ENCODE measurements at regions not wholly inside any gene's neighbourhood (a gene's known extent, or its start where the extent isn't known, plus 50 kb on each side); places are given as distances from the start of the nearest gene placed in this dataset.

GRCh38 chr11:115921540-115921939 is 417.3 kb upstream of the CADM1 start:
- H3K27ac ChIP-seq (ENCODE audit: low read depth) = no peak overlapping the region
- no peaks in the 10 kb centered on the region for H4K20me1 ChIP-seq (replicated peaks; ENCODE audit: insufficient read depth)
- ATAC-seq (no peak), DNase-seq (ENCODE audit: low spot score) (no peak)
- no peak overlapping the region for H2AFZ ChIP-seq
- no peak overlapping the region for H3K4me3 Mint-ChIP-seq
- H3K79me2 ChIP-seq (replicated peaks; ENCODE audit: insufficient read depth) = no peaks in the 10 kb centered on the region
- no peaks in the 10 kb centered on the region for H3K36me3 Mint-ChIP-seq (ENCODE audit: low read depth)
- no peaks in the 10 kb centered on the region for H3F3A ChIP-seq (replicated peaks; ENCODE audit: low read depth)
- H3K4me2 ChIP-seq = no peak overlapping the region
- H3K4me1 ChIP-seq (ENCODE audit: insufficient read depth) = no peaks in the 10 kb centered on the region
- TF ChIP-seq STAT1 (IDR thresholded peaks at IDR 0.05; ENCODE audit: unreplicated experiment) = no peak
- no peak for TF ChIP-seq POLR2AphosphoS5 (IDR thresholded peaks at IDR 0.05; ENCODE audit: low read depth)
- no peak for TF ChIP-seq REST (IDR thresholded peaks at IDR 0.05; ENCODE audit: unreplicated experiment)
- no peak for TF ChIP-seq ZNF331 (CRISPR knock-in tag; IDR thresholded peaks at IDR 0.05; ENCODE audit: low read depth)
- no peak for TF ChIP-seq ETS1 (IDR thresholded peaks at IDR 0.05)
- no peak for TF ChIP-seq CREB1 (CRISPR knock-in tag; IDR thresholded peaks at IDR 0.05; ENCODE audit: low read depth)
- no peaks in the 10 kb centered on the region for H3K9me2 ChIP-seq (ENCODE audit: insufficient read depth)
- peaks cover 6% of the 10 kb centered on the region; the same call in 1 of the 3 replicates for H3K4me1 Mint-ChIP-seq
- no peak overlapping the region for H3K4me3 ChIP-seq
- H3K9me3 Mint-ChIP-seq = no peaks in the 10 kb centered on the region; the same call in 2 of the 3 replicates
- no peaks in the 10 kb centered on the region for H3K27me3 ChIP-seq (ENCODE audit: insufficient read depth)
- no peaks in the 10 kb centered on the region for H3K36me3 ChIP-seq (ENCODE audit: insufficient read depth)
- peaks cover 4% of the 10 kb centered on the region for H3K27me3 Mint-ChIP-seq (ENCODE audit: insufficient read depth, low read depth, poor library complexity)
- no peak overlapping the region for H3K27ac Mint-ChIP-seq

GRCh38 chr11:115920841-115921480 is 416.7 kb upstream of the CADM1 start:
- no peaks in the 10 kb centered on the region for H3K36me3 ChIP-seq (ENCODE audit: insufficient read depth)
- H3K4me1 ChIP-seq (ENCODE audit: insufficient read depth) = no peaks in the 10 kb centered on the region
- ATAC-seq = no peak
- no peak overlapping the region for H3K4me2 ChIP-seq
- H3K27ac Mint-ChIP-seq = no peak overlapping the region
- peaks cover 4% of the 10 kb centered on the region for H3K27me3 Mint-ChIP-seq (ENCODE audit: insufficient read depth, low read depth, poor library complexity)
- no peak overlapping the region for H3K4me3 ChIP-seq
- no peaks in the 10 kb centered on the region for H3K9me2 ChIP-seq (ENCODE audit: insufficient read depth)
- H2AFZ ChIP-seq = no peak overlapping the region
- no peaks in the 10 kb centered on the region for H3F3A ChIP-seq (replicated peaks; ENCODE audit: low read depth)
- H3K4me1 Mint-ChIP-seq = peaks cover 6% of the 10 kb centered on the region; the same call in 1 of the 3 replicates
- no peak for DNase-seq (ENCODE audit: low spot score)
- H3K4me3 Mint-ChIP-seq = no peak overlapping the region
- no peak overlapping the region for H3K27ac ChIP-seq (ENCODE audit: low read depth)
- H3K79me2 ChIP-seq (replicated peaks; ENCODE audit: insufficient read depth) = no peaks in the 10 kb centered on the region
- H3K9me3 Mint-ChIP-seq = no peaks in the 10 kb centered on the region; the same call in 2 of the 3 replicates
- H3K36me3 Mint-ChIP-seq (ENCODE audit: low read depth) = no peaks in the 10 kb centered on the region
- H4K20me1 ChIP-seq (replicated peaks; ENCODE audit: insufficient read depth) = no peaks in the 10 kb centered on the region
- H3K27me3 ChIP-seq (ENCODE audit: insufficient read depth) = no peaks in the 10 kb centered on the region
- TF ChIP-seq CREB1 (CRISPR knock-in tag; IDR thresholded peaks at IDR 0.05; ENCODE audit: low read depth) = no peak
- no peak for TF ChIP-seq STAT1 (IDR thresholded peaks at IDR 0.05; ENCODE audit: unreplicated experiment)
- TF ChIP-seq ETS1 (IDR thresholded peaks at IDR 0.05) = no peak
- no peak for TF ChIP-seq POLR2AphosphoS5 (IDR thresholded peaks at IDR 0.05; ENCODE audit: low read depth)
- TF ChIP-seq ZNF331 (CRISPR knock-in tag; IDR thresholded peaks at IDR 0.05; ENCODE audit: low read depth) = no peak
- no peak for TF ChIP-seq CTCF (conservative IDR thresholded peaks at IDR 0.05; ENCODE audit: low read depth in 2 of 2)
